ENCODE measurements at regions not wholly inside any gene's neighbourhood (a gene's known extent, or its start where the extent isn't known, plus 50 kb on each side); places are given as distances from the start of the nearest gene placed in this dataset.

- TF ChIP-seq, protein P1, sequence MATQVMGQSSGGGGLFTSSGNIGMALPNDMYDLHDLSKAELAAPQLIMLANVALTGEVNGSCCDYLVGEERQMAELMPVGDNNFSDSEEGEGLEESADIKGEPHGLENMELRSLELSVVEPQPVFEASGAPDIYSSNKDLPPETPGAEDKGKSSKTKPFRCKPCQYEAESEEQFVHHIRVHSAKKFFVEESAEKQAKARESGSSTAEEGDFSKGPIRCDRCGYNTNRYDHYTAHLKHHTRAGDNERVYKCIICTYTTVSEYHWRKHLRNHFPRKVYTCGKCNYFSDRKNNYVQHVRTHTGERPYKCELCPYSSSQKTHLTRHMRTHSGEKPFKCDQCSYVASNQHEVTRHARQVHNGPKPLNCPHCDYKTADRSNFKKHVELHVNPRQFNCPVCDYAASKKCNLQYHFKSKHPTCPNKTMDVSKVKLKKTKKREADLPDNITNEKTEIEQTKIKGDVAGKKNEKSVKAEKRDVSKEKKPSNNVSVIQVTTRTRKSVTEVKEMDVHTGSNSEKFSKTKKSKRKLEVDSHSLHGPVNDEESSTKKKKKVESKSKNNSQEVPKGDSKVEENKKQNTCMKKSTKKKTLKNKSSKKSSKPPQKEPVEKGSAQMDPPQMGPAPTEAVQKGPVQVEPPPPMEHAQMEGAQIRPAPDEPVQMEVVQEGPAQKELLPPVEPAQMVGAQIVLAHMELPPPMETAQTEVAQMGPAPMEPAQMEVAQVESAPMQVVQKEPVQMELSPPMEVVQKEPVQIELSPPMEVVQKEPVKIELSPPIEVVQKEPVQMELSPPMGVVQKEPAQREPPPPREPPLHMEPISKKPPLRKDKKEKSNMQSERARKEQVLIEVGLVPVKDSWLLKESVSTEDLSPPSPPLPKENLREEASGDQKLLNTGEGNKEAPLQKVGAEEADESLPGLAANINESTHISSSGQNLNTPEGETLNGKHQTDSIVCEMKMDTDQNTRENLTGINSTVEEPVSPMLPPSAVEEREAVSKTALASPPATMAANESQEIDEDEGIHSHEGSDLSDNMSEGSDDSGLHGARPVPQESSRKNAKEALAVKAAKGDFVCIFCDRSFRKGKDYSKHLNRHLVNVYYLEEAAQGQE (IDR thresholded peaks at IDR 0.05), result no peak
- TF ChIP-seq HOXB5 (CRISPR knock-in tag; IDR thresholded peaks at IDR 0.05) (no peak), ZNF302 (CRISPR knock-in tag; IDR thresholded peaks at IDR 0.05) (no peak)
Observed at GRCh38 chr20:61030130-61030529, 221.9 kb upstream of the CDH4 start (continued).

GRCh38 chr20:61031101-61031830 lies 220.8 kb upstream of the CDH4 start:
- no peak overlapping the region for H3K4me2 ChIP-seq
- H3K4me1 ChIP-seq, result no peaks in the 10 kb centered on the region
- no peak for TF ChIP-seq NFE2L2 (conservative IDR thresholded peaks at IDR 0.05; ENCODE audit: low read length)
- FAIRE-seq (no peak), DNase-seq (ENCODE audit: low read depth in 1 of 2, low spot score in 1 of 2) (no peak), ATAC-seq (no peak)
- POLR2A ChIA-PET, result no interaction called here
- CTCF ChIA-PET, result interaction anchor here (0.5 to 1.2 kb wide), 2 partner anchors 46 to 1042 kb away, joined by 3 read pairs; no protein-coding TSS in a partner anchor
- H3K27ac ChIP-seq, result no peak overlapping the region
- WGBS (ENCODE audit: missing lambda C conversion rate), result 15% methylated on average over 7 of the region's 10 CpGs
- H3K9me3 ChIP-seq, result no peaks in the 10 kb centered on the region
- no peak overlapping the region for H3K4me3 ChIP-seq

- no peak overlapping the region for H3K4me2 ChIP-seq
- ChIA-PET CTCF (no interaction called here), POLR2A (no interaction called here)
- H3K4me1 ChIP-seq, result peaks cover 6% of the 10 kb centered on the region; the same call in 1 of the 3 replicates
- no peaks in the 10 kb centered on the region for H3K9me3 ChIP-seq
- no peak for FAIRE-seq
- H3K27ac ChIP-seq, result no peak overlapping the region
- DNase-seq (ENCODE audit: low read depth in 1 of 2, low spot score in 1 of 2), result peak in 1 of 2 experiments; percentile 9
- WGBS (ENCODE audit: missing lambda C conversion rate), result 51% methylated on average over 3 of the region's 3 CpGs
- TF ChIP-seq, protein P1 (IDR thresholded peaks at IDR 0.05), result no peak
- TF ChIP-seq, protein P2, sequence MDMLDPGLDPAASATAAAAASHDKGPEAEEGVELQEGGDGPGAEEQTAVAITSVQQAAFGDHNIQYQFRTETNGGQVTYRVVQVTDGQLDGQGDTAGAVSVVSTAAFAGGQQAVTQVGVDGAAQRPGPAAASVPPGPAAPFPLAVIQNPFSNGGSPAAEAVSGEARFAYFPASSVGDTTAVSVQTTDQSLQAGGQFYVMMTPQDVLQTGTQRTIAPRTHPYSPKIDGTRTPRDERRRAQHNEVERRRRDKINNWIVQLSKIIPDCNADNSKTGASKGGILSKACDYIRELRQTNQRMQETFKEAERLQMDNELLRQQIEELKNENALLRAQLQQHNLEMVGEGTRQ (IDR thresholded peaks at IDR 0.05), result no peak
- TF ChIP-seq HDAC2 (IDR thresholded peaks at IDR 0.05), result no peak
- TF ChIP-seq BCL3 (IDR thresholded peaks at IDR 0.05), result no peak
- no peak for TF ChIP-seq HOXB5 (CRISPR knock-in tag; IDR thresholded peaks at IDR 0.05)
- TF ChIP-seq POLR2A (IDR thresholded peaks at IDR 0.05; ENCODE audit: low read length), result no peak
- no peak overlapping the region for H3K4me3 ChIP-seq
- no peak for ATAC-seq
Observed at GRCh38 chr20:61037498-61037897, 214.6 kb upstream of the CDH4 start.

GRCh38 chr20:61041481-61041880 lies 210.6 kb upstream of the CDH4 start:
- TF ChIP-seq JUN (IDR thresholded peaks at IDR 0.05) (no peak), MAFK (IDR thresholded peaks at IDR 0.05; ENCODE audit: partially characterized antibody) (no peak), E2F6 (IDR thresholded peaks at IDR 0.05; ENCODE audit: borderline replicate concordance, low read depth) (no peak), EHF (CRISPR knock-in tag; IDR thresholded peaks at IDR 0.05) (no peak), ZNF302 (CRISPR knock-in tag; IDR thresholded peaks at IDR 0.05) (no peak), RARB (CRISPR knock-in tag; IDR thresholded peaks at IDR 0.05) (no peak), FOXS1 (CRISPR knock-in tag; IDR thresholded peaks at IDR 0.05) (no peak), ELK1 (IDR thresholded peaks at IDR 0.05; ENCODE audit: low read depth, low read length) (no peak), CBX8 (IDR thresholded peaks at IDR 0.05) (no peak), RAD21 (conservative IDR thresholded peaks at IDR 0.05 in 1 of 2, IDR thresholded peaks at IDR 0.05 in 1 of 2) (no peak), GATA3 (IDR thresholded peaks at IDR 0.05; ENCODE audit: borderline replicate concordance) (no peak)
- ATAC-seq, result no peak
- ChIA-PET CTCF (no interaction called here), POLR2A (no interaction called here)
- Histone ChIP-seq H3K4me1 (peaks cover 6% of the 10 kb centered on the region; the same call in 1 of the 3 replicates), H3K27ac (no peak overlapping the region), H3K4me3 (no peak overlapping the region), H3K4me2 (no peak overlapping the region), H3K9me3 (no peaks in the 10 kb centered on the region)
- FAIRE-seq, result no peak
- DNase-seq (ENCODE audit: low read depth in 1 of 2, low spot score in 1 of 2), result no peak
- WGBS (ENCODE audit: missing lambda C conversion rate), result 75% methylated on average over 3 of the region's 4 CpGs
